ENCODE measurements at regions not wholly inside any gene's neighbourhood (a gene's known extent, or its start where the extent isn't known, plus 50 kb on each side); places are given as distances from the start of the nearest gene placed in this dataset.

- POLR2A ChIA-PET (ENCODE audit: low non-redundant PET) = no interaction called here
- H3K27ac ChIP-seq = no peak overlapping the region
- DNase-seq (ENCODE audit: low spot score) = no peak
- CTCF ChIA-PET = no interaction called here
- TF ChIP-seq, protein P1, sequence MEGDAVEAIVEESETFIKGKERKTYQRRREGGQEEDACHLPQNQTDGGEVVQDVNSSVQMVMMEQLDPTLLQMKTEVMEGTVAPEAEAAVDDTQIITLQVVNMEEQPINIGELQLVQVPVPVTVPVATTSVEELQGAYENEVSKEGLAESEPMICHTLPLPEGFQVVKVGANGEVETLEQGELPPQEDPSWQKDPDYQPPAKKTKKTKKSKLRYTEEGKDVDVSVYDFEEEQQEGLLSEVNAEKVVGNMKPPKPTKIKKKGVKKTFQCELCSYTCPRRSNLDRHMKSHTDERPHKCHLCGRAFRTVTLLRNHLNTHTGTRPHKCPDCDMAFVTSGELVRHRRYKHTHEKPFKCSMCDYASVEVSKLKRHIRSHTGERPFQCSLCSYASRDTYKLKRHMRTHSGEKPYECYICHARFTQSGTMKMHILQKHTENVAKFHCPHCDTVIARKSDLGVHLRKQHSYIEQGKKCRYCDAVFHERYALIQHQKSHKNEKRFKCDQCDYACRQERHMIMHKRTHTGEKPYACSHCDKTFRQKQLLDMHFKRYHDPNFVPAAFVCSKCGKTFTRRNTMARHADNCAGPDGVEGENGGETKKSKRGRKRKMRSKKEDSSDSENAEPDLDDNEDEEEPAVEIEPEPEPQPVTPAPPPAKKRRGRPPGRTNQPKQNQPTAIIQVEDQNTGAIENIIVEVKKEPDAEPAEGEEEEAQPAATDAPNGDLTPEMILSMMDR (conservative IDR thresholded peaks at IDR 0.05; ENCODE audit: low read depth) = no peak
These were observed 225.6 kb upstream of the SATB1 start for GRCh38 chr3:18650731-18651130.

GRCh38 chr3:18649666-18650363, 224.7 kb upstream of the SATB1 start:
- TF ChIP-seq, protein P1 (conservative IDR thresholded peaks at IDR 0.05; ENCODE audit: low read depth) = no peak
- DNase-seq (ENCODE audit: low spot score) = no peak
- POLR2A ChIA-PET (ENCODE audit: low non-redundant PET) = no interaction called here
- CTCF ChIA-PET = interaction anchor here (0.6 kb wide), 1 partner anchor 1524 kb away, joined by 4 read pairs; no protein-coding TSS in a partner anchor
- H3K27ac ChIP-seq = no peak overlapping the region

GRCh38 chr3:18648868-18649462, 223.8 kb upstream of the SATB1 start:
- CTCF ChIA-PET = interaction anchor here (0.6 kb wide), 1 partner anchor 1523 kb away, joined by 4 read pairs; no protein-coding TSS in a partner anchor
- DNase-seq (ENCODE audit: low spot score) = no peak

GRCh38 chr3:18648159-18648558, 223.0 kb upstream of the SATB1 start:
- TF ChIP-seq, protein P1 (conservative IDR thresholded peaks at IDR 0.05; ENCODE audit: low read depth) = no peak
- ChIA-PET POLR2A (ENCODE audit: low non-redundant PET) (no interaction called here), CTCF (no interaction called here)

More at GRCh38 chr3:18648868-18649462, 223.8 kb upstream of the SATB1 start:
- no peak overlapping the region for H3K27ac ChIP-seq
- POLR2A ChIA-PET (ENCODE audit: low non-redundant PET) = no interaction called here
- TF ChIP-seq, protein P1 (conservative IDR thresholded peaks at IDR 0.05; ENCODE audit: low read depth) = no peak

GRCh38 chr3:18645619-18646018, 220.5 kb upstream of the SATB1 start:
- POLR2A ChIA-PET (ENCODE audit: low non-redundant PET) = no interaction called here
- TF ChIP-seq, protein P1 (conservative IDR thresholded peaks at IDR 0.05; ENCODE audit: low read depth) = no peak
- H3K27ac ChIP-seq = no peak overlapping the region
- no peak for DNase-seq (ENCODE audit: low spot score)
- CTCF ChIA-PET = no interaction called here

More at GRCh38 chr3:18648159-18648558, 223.0 kb upstream of the SATB1 start:
- no peak overlapping the region for H3K27ac ChIP-seq
- DNase-seq (ENCODE audit: low spot score) = no peak

- POLR2A ChIA-PET (ENCODE audit: low non-redundant PET) = no interaction called here
- DNase-seq (ENCODE audit: low spot score) = no peak
- H3K27ac ChIP-seq = no peak overlapping the region
- CTCF ChIA-PET = no interaction called here
- TF ChIP-seq, protein P1 (conservative IDR thresholded peaks at IDR 0.05; ENCODE audit: low read depth) = no peak
These were observed 218.1 kb upstream of the SATB1 start for GRCh38 chr3:18643281-18643680.

Data from RWPE1 (cell line).